Hypothalamus (tissue), 51 donors: ENCODE measurements at regions not wholly inside any gene's neighbourhood (a gene's known extent, or its start where the extent isn't known, plus 50 kb on each side); places are given as distances from the start of the nearest gene placed in this dataset.
A peak's percentile ranks its signal among the peaks of the same experiment; 100 is the strongest.

Experiments
- DNase-seq, 51 donors: peaks; one replicate each; lab custom pipeline; 2025; lab: John Stamatoyannopoulos, UW

- peak in 49 of 51 donors; percentile 23 to 86 (median 58) for DNase-seq
Measured at GRCh38 chr10:58967551-58968388, 208.7 kb upstream of the PHYHIPL start.

GRCh38 chr10:58968389-58968755 is 208.1 kb upstream of the PHYHIPL start:
- no peak for DNase-seq

- DNase-seq: no peak
Measured at GRCh38 chr10:58969576-58969975, 206.9 kb upstream of the PHYHIPL start.

GRCh38 chr10:58970160-58970915 is 206.1 kb upstream of the PHYHIPL start:
- DNase-seq: no peak

GRCh38 chr10:58971211-58971610 is 205.2 kb upstream of the PHYHIPL start:
- no peak for DNase-seq

GRCh38 chr10:58971796-58972491 is 204.5 kb upstream of the PHYHIPL start:
- DNase-seq: no peak

GRCh38 chr10:58972576-58973234 is 203.7 kb upstream of the PHYHIPL start:
- peak in 1 of 51 donors; percentile 11 for DNase-seq

GRCh38 chr10:58973235-58973595 is 203.2 kb upstream of the PHYHIPL start:
- DNase-seq: no peak

- no peak for DNase-seq
Measured at GRCh38 chr10:58976254-58976653, 200.2 kb upstream of the PHYHIPL start.

- DNase-seq: no peak
Measured at GRCh38 chr10:58979711-58980110, 196.7 kb upstream of the PHYHIPL start.

GRCh38 chr10:58980826-58981415 is 195.5 kb upstream of the PHYHIPL start:
- no peak for DNase-seq

- no peak for DNase-seq
Measured at GRCh38 chr10:58981846-58982245, 194.6 kb upstream of the PHYHIPL start.

- DNase-seq: no peak
Measured at GRCh38 chr10:58982470-58983239, 193.8 kb upstream of the PHYHIPL start.

GRCh38 chr10:58985216-58985615 is 191.2 kb upstream of the PHYHIPL start:
- no peak for DNase-seq

- no peak for DNase-seq
Measured at GRCh38 chr10:58989486-58990039, 186.9 kb upstream of the PHYHIPL start.

GRCh38 chr10:58990693-58991092 is 185.8 kb upstream of the PHYHIPL start:
- DNase-seq: no peak

- no peak for DNase-seq
Measured at GRCh38 chr10:58991856-58992255, 184.6 kb upstream of the PHYHIPL start.

GRCh38 chr10:58992830-58993460 is 183.5 kb upstream of the PHYHIPL start:
- DNase-seq: peak in 1 of 51 donors; percentile 84
